Mesenchymal stem cell (in vitro differentiated cells and primary cell): ENCODE measurements at regions not wholly inside any gene's neighbourhood (a gene's known extent, or its start where the extent isn't known, plus 50 kb on each side); places are given as distances from the start of the nearest gene placed in this dataset.
A peak's percentile ranks its signal among the peaks of the same experiment; 100 is the strongest.

Experiments used
- DNase-seq: peaks from one replicate; pipeline ENCODE4 v3.0.0-alpha.2; 2013
- H2AFZ ChIP-seq: one replicate; pipeline ENCODE4 v1.6.1; 2013; ENCODE audit warnings: low read depth, mild to moderate bottlenecking, control low read depth, inconsistent platforms, low read length, moderate library complexity
- H2AK5ac ChIP-seq: 2 replicates; pipeline ENCODE4 v1.6.1; 2013; ENCODE audit warnings: low read length, moderate library complexity, mild to moderate bottlenecking, inconsistent platforms; ENCODE audit not compliant: severe bottlenecking
- H2BK120ac ChIP-seq: one replicate; pipeline ENCODE4 v1.6.1; 2013; ENCODE audit warnings: low read depth, mild to moderate bottlenecking, inconsistent platforms, low read length, moderate library complexity
- H2BK12ac ChIP-seq, 2 experiments: one replicate each; pipeline ENCODE4 v1.6.1; 2013; ENCODE audit warnings: inconsistent platforms in 2 of 2, low read length in 2 of 2, mild to moderate bottlenecking in 2 of 2, moderate library complexity in 2 of 2, control low read depth in 1 of 2
- H2BK15ac ChIP-seq: one replicate; pipeline ENCODE4 v1.6.1; 2013; ENCODE audit warnings: mild to moderate bottlenecking, low read depth, inconsistent platforms; ENCODE audit not compliant: poor library complexity, severe bottlenecking
- H2BK5ac ChIP-seq: 2 replicates; pipeline ENCODE4 v1.6.1; 2013; ENCODE audit warnings: low read depth, mild to moderate bottlenecking, low read length, control low read depth, inconsistent platforms; ENCODE audit not compliant: poor library complexity, severe bottlenecking
- H3K14ac ChIP-seq, 2 experiments: one replicate each; pipeline ENCODE4 v1.6.1; 2013; ENCODE audit warnings: inconsistent platforms in 2 of 2, low read length in 2 of 2, control low read depth in 1 of 2, mild to moderate bottlenecking in 1 of 2, moderate library complexity in 1 of 2
- H3K18ac ChIP-seq, 2 experiments: one replicate each; pipeline ENCODE4 v1.6.1; 2013; ENCODE audit warnings: inconsistent platforms in 2 of 2, low read length in 2 of 2, control low read depth in 1 of 2, low read depth in 1 of 2, mild to moderate bottlenecking in 1 of 2
- H3K23ac ChIP-seq, 2 experiments: one replicate each; pipeline ENCODE4 v1.6.1; 2013; ENCODE audit warnings: inconsistent platforms in 2 of 2, low read length in 2 of 2, mild to moderate bottlenecking in 2 of 2, moderate library complexity in 2 of 2, control low read depth in 1 of 2
- H3K27ac ChIP-seq: 2 replicates; pipeline ENCODE4 v1.5.1; 2013; ENCODE audit warnings: mild to moderate bottlenecking, moderate library complexity, low read length, control low read depth, inconsistent platforms; ENCODE audit not compliant: poor library complexity, severe bottlenecking
- H3K27me3 ChIP-seq, 2 experiments: 2 replicates each; pipeline versions ENCODE4 v1.6.1 to v1.7.0; 2013; ENCODE audit warnings: low read length in 2 of 2, mild to moderate bottlenecking in 2 of 2, moderate library complexity in 2 of 2, control low read depth in 1 of 2, inconsistent platforms in 1 of 2; ENCODE audit not compliant: control insufficient read depth in 1 of 2, insufficient read depth in 1 of 2
- H3K36me3 ChIP-seq, 2 experiments: 2 replicates each; pipeline versions ENCODE4 v1.6.1 to v1.7.0; 2013; ENCODE audit warnings: low read length in 2 of 2, control low read depth in 1 of 2, inconsistent platforms in 1 of 2, low read depth in 1 of 2, mild to moderate bottlenecking in 1 of 2; ENCODE audit not compliant: insufficient read depth in 2 of 2, control insufficient read depth in 1 of 2
- H3K4ac ChIP-seq, 2 experiments: one replicate each; pipeline ENCODE4 v1.6.1; 2013; ENCODE audit warnings: inconsistent platforms in 2 of 2, low read length in 2 of 2, mild to moderate bottlenecking in 2 of 2, moderate library complexity in 2 of 2, control low read depth in 1 of 2, low read depth in 1 of 2
- H3K4me1 ChIP-seq: 2 replicates; pipeline ENCODE4 v1.6.1; 2013; ENCODE audit warnings: low read depth, low read length, control low read depth; ENCODE audit not compliant: control insufficient read depth, insufficient read depth
- H3K4me2 ChIP-seq: 2 replicates; pipeline ENCODE4 v1.6.1; 2013; ENCODE audit warnings: low read length, mild to moderate bottlenecking, inconsistent platforms; ENCODE audit not compliant: poor library complexity, severe bottlenecking
- H3K4me3 ChIP-seq, 2 experiments: 2 replicates each; pipeline versions ENCODE4 v1.5.1 to v1.7.0; 2013; ENCODE audit warnings: low read length in 2 of 2, mild to moderate bottlenecking in 2 of 2, control low read depth in 1 of 2, low read depth in 1 of 2; ENCODE audit not compliant: insufficient read depth in 1 of 2
- H3K79me1 ChIP-seq: replicated peaks from 2 replicates; pipeline ENCODE4 v1.6.1; 2013; ENCODE audit warnings: mild to moderate bottlenecking, control low read depth, low read length, inconsistent platforms; ENCODE audit not compliant: poor library complexity, severe bottlenecking
- H3K9ac ChIP-seq: 2 replicates; pipeline ENCODE4 v1.7.0; 2013; ENCODE audit warnings: mild to moderate bottlenecking, low read length, moderate library complexity
- H3K9me3 ChIP-seq: 2 replicates; pipeline ENCODE4 v1.7.0; 2013; ENCODE audit warnings: mild to moderate bottlenecking, low read length; ENCODE audit not compliant: control insufficient read depth
- H4K8ac ChIP-seq: one replicate; pipeline ENCODE4 v1.6.1; 2013; ENCODE audit warnings: inconsistent platforms, mild to moderate bottlenecking, low read length, moderate library complexity
- H4K91ac ChIP-seq: one replicate; pipeline ENCODE4 v1.6.1; 2013; ENCODE audit warnings: mild to moderate bottlenecking, low read length, inconsistent platforms
- WGBS: methylation state at CpG from one replicate; pipeline ENCODE4 v1.1.7; 2013; ENCODE audit warnings: mixed read lengths; 5-methylcytosine and 5-hydroxymethylcytosine counted together

DNA sequence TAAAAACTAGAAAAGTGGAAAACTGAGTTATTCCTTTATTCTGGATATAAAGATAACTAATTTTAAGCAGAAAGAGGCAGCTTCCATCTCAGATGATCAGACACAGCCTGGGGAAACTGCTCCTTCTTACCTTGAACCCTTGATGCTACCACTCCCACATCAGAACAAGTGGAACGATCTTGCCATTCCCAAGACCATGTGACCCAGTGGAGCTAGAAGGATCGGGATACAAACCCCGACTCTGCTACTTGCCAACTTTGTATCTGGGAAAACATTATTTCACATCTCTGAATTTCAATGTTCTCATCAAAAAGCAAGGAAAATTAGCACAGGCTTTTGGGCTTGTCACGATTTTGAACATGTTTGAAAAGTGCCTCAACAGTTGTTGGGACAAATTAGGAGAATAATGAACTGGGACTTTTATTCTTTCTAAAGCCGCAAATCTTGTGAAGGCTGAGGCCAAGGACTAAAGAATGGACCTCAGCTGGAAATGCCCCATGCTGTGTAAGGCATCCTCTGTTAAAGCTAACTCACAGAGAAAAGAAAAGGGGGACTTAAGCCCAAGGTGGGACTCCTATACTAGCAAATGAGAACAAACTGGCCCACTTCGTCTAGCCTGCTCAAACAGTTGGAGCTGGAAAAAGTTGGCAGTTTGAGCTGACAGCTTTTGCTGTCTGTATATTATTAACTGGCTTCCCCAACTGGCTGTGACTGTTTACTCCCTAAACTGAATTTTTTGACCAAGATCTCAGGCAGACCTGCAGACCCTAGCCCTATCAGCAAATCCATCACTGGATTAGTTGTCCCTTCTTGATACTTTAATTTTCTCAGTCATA is 552.3 kb downstream of the EFNA5 start:
- H3K4ac ChIP-seq, result no peak overlapping the region
- 75% methylated on average over 6 of the region's 6 CpGs for WGBS
- H2AK5ac ChIP-seq, result no peak overlapping the region
- H2BK15ac ChIP-seq, result no peak overlapping the region
- no peak overlapping the region for H3K9ac ChIP-seq
- no peak overlapping the region for H3K18ac ChIP-seq
- H2BK5ac ChIP-seq, result no peak overlapping the region
- no peak overlapping the region for H4K91ac ChIP-seq
- no peak overlapping the region for H3K4me2 ChIP-seq
- no peaks in the 10 kb centered on the region for H3K27me3 ChIP-seq
- no peak overlapping the region for H3K27ac ChIP-seq
- no peaks in the 10 kb centered on the region for H3K9me3 ChIP-seq
- no peak for DNase-seq
- no peak overlapping the region for H2AFZ ChIP-seq
- no peak overlapping the region for H3K23ac ChIP-seq
- H3K14ac ChIP-seq, result no peak overlapping the region
- H2BK12ac ChIP-seq, result no peak overlapping the region
- peaks cover 3% of the 10 kb centered on the region for H3K4me1 ChIP-seq
- H3K79me1 ChIP-seq, result no peaks in the 10 kb centered on the region
- no peak overlapping the region for H4K8ac ChIP-seq
- H2BK120ac ChIP-seq, result no peak overlapping the region
- H3K4me3 ChIP-seq, result no peak overlapping the region
- no peaks in the 10 kb centered on the region for H3K36me3 ChIP-seq

DNA sequence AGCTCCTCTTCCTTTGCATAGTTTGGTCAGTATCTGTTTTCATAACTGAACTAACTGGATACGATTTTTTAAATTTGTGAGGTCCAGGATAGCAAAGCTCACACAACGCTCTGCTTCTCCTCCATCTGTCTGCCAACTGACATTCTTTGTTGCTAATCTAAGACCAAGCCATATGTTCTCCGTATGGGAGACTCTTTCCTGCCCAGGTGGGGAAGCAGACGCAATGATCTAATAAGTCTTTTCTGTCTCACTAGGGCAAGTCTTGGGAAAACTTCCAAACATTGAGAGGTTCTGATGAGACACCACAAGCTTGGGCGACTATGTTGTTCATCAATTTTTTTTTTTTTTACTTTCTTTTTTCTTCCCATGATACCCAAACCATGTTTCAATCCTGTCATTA is 558.5 kb downstream of the EFNA5 start:
- Histone ChIP-seq H3K4ac (no peak overlapping the region), H3K27me3 (no peaks in the 10 kb centered on the region), H3K4me2 (no peak overlapping the region), H3K23ac (no peak overlapping the region), H3K18ac (no peak overlapping the region), H2AFZ (no peak overlapping the region), H3K36me3 (no peaks in the 10 kb centered on the region), H2BK12ac (no peak overlapping the region), H2BK5ac (no peak overlapping the region), H2AK5ac (no peak overlapping the region), H3K9ac (no peak overlapping the region), H3K27ac (no peak overlapping the region), H3K14ac (no peak overlapping the region), H2BK120ac (no peak overlapping the region), H3K79me1 (no peaks in the 10 kb centered on the region), H4K8ac (no peak overlapping the region), H4K91ac (no peak overlapping the region), H2BK15ac (no peak overlapping the region), H3K4me3 (no peak overlapping the region), H3K9me3 (peaks cover 39% of the 10 kb centered on the region), H3K4me1 (no peaks in the 10 kb centered on the region)
- 76% methylated on average over 5 of the region's 5 CpGs for WGBS
- no peak for DNase-seq

DNA sequence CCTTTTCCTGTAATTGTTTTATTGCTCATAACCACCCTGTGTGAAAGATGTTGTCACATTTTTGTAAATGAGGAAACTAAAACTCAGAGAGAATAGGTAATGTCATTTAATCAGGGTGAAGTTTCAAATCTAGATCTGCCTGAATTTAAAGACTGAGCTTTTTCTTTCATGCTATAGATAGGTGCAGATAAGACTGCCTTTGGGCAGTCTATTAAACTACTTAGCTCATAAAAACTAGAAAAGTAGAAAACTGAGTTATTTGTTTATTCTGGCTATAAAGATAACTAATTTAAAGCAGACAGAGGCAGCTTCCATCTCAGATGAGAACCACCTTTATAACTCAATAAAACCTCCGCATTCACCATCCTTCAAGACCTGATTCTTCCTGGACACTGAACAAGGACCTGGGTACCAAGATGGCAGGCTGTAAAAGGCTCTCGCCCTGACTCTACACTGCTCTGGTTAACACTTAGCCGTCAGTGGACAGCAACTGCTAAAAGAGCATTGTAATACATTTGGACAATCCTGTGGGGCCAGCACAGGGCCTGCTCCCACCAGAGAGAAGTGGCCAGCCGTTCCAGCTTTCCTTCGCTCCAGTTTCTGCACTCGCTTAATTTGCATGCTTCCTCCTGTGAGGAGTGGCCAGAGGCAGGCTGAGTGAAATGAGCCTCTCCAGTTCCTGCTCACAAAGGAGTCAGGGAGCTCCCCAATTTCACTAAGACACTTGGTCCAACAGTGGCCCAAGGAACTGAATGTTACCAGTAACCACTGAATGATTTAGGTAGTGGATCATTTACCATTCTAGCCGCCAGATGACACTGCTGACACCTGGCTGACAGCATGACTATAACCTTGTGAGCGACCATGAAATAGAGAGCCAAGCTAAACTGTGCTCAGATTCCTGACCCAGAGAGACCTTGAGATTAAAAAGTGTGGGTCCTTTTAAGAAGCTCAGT is 566.4 kb downstream of the EFNA5 start:
- Histone ChIP-seq H4K8ac (no peak overlapping the region), H3K4me1 (peaks cover 4% of the 10 kb centered on the region), H3K14ac (no peak overlapping the region), H3K79me1 (no peaks in the 10 kb centered on the region), H2BK120ac (no peak overlapping the region), H3K4ac (no peak overlapping the region), H3K9me3 (peaks cover 15% of the 10 kb centered on the region), H2AK5ac (no peak overlapping the region), H2BK15ac (no peak overlapping the region), H2BK5ac (no peak overlapping the region), H3K36me3 (no peaks in the 10 kb centered on the region), H3K23ac (no peak overlapping the region), H3K27me3 (no peaks in the 10 kb centered on the region), H4K91ac (no peak overlapping the region), H3K4me3 (no peak overlapping the region), H3K4me2 (no peak overlapping the region), H2AFZ (no peak overlapping the region), H3K27ac (peak overlapping the region; percentile 19), H3K18ac (no peak overlapping the region), H2BK12ac (no peak overlapping the region), H3K9ac (no peak overlapping the region)
- no peak for DNase-seq
- WGBS, result 82% methylated on average over 8 of the region's 8 CpGs

DNA sequence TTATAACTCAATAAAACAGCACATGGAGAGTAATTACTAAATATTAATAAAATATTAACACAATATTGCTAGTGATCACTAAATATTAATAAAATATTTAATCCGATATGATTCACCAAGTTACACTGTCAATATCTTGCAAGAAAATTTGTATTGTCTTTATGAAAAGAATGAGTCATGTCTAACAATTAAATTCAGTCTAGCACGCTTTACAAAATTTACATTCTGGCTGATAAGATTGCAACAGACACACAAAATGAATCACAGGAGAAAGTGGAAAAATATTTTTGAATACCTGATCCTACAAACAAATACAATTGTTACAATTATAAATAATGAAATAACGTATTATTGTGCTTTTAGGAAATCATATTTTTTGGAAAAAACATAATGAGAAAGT is 567.2 kb downstream of the EFNA5 start:
- Histone ChIP-seq H3K79me1 (no peaks in the 10 kb centered on the region), H3K18ac (no peak overlapping the region), H2BK15ac (no peak overlapping the region), H3K23ac (no peak overlapping the region), H2AK5ac (no peak overlapping the region), H3K36me3 (no peaks in the 10 kb centered on the region), H3K9ac (no peak overlapping the region), H2AFZ (no peak overlapping the region), H3K4ac (no peak overlapping the region), H3K4me1 (peaks cover 4% of the 10 kb centered on the region), H3K4me3 (no peak overlapping the region), H2BK120ac (no peak overlapping the region), H3K14ac (no peak overlapping the region), H3K27ac (no peak overlapping the region), H2BK12ac (no peak overlapping the region), H2BK5ac (no peak overlapping the region), H3K4me2 (no peak overlapping the region), H3K9me3 (peaks cover 7% of the 10 kb centered on the region), H4K8ac (no peak overlapping the region), H3K27me3 (no peaks in the 10 kb centered on the region), H4K91ac (no peak overlapping the region)
- no peak for DNase-seq
- WGBS, result no CpG with 5 or more reads among the region's 3 CpGs
